ENCODE measurements at regions not wholly inside any gene's neighbourhood (a gene's known extent, or its start where the extent isn't known, plus 50 kb on each side); places are given as distances from the start of the nearest gene placed in this dataset.
"Not testable (repeated sequence)": the region's sequence is repeated elsewhere in the genome, so short reads cannot be mapped to it uniquely, and the experiment has no call there.

- peak; percentile 34 for DNase-seq
These were observed 50.2 kb upstream of the FGF3 start for GRCh38 chr11:69869311-69869939.

GRCh38 chr11:69870766-69871165 lies 51.5 kb upstream of the FGF3 start:
- no peak for DNase-seq

- DNase-seq: peak; percentile 33
These were observed 54.2 kb upstream of the FGF3 start for GRCh38 chr11:69873166-69874077.

GRCh38 chr11:69874178-69874983 lies 55.2 kb upstream of the FGF3 start:
- peak; percentile 33 for DNase-seq

- peak; percentile 49 for DNase-seq
These were observed 55.9 kb upstream of the FGF3 start for GRCh38 chr11:69874984-69875624.

GRCh38 chr11:69876013-69876412 lies 56.8 kb upstream of the FGF3 start:
- peak; percentile 21 for DNase-seq

GRCh38 chr11:69877235-69877634 lies 58.0 kb upstream of the FGF3 start:
- DNase-seq: peak; percentile 43

GRCh38 chr11:69877704-69878103 lies 58.5 kb upstream of the FGF3 start:
- not testable (repeated sequence) for DNase-seq

GRCh38 chr11:69878144-69878883 lies 59.1 kb upstream of the FGF3 start:
- DNase-seq: peak; percentile 44

GRCh38 chr11:69878927-69879728 lies 59.9 kb upstream of the FGF3 start:
- peak; percentile 46 for DNase-seq

- DNase-seq: no peak
These were observed 60.5 kb upstream of the FGF3 start for GRCh38 chr11:69879729-69880005.

- peak; percentile 43 for DNase-seq
These were observed 61.0 kb upstream of the FGF3 start for GRCh38 chr11:69880041-69880825.

GRCh38 chr11:69880826-69881445 lies 61.7 kb upstream of the FGF3 start:
- no peak for DNase-seq

GRCh38 chr11:69881467-69882269 lies 62.5 kb upstream of the FGF3 start:
- DNase-seq: no peak

GRCh38 chr11:69882270-69882608 lies 63.0 kb upstream of the FGF3 start:
- no peak for DNase-seq

- DNase-seq: no peak
These were observed 64.4 kb upstream of the FGF3 start for GRCh38 chr11:69883292-69884255.

GRCh38 chr11:69884286-69884685 lies 65.1 kb upstream of the FGF3 start:
- no peak for DNase-seq

- DNase-seq: no peak
These were observed 65.5 kb upstream of the FGF3 start for GRCh38 chr11:69884751-69885150.

Measured in islet precursor cell (in vitro differentiated cells).